Lower leg skin (tissue), 4 donors: ENCODE measurements at regions not wholly inside any gene's neighbourhood (a gene's known extent, or its start where the extent isn't known, plus 50 kb on each side); places are given as distances from the start of the nearest gene placed in this dataset.
"Not testable (repeated sequence)": the region's sequence is repeated elsewhere in the genome, so short reads cannot be mapped to it uniquely, and the experiment has no call there.

ENCODE experiments used
- DNase-seq, 2 donors: peaks; one replicate each; pipeline ENCODE4 v3.0.0-alpha.2; 2019; ENCODE audit warnings: low spot score in 2 of 2
- H3K4me3 ChIP-seq: fragments of 200-600 bp; sonication (generic); 2 replicates; pipeline ENCODE4 v1.5.1; 2017; ENCODE audit warnings: mild to moderate bottlenecking, low read depth; ENCODE audit not compliant: poor library complexity, severe bottlenecking
- CTCF ChIP-seq, 3 donors: fragments of 450-650 bp; IDR thresholded peaks; one replicate each; pipeline ENCODE4 v1.5.1; 2016; ENCODE audit warnings: antibody characterized with exemption in 3 of 3, mild to moderate bottlenecking in 3 of 3, moderate library complexity in 2 of 3
- POLR2A ChIP-seq, 2 donors: fragments of 450-650 bp; IDR thresholded peaks; one replicate each; pipeline ENCODE4 v1.6.1; 2016 to 2017; ENCODE audit warnings: antibody characterized with exemption in 2 of 2, mild to moderate bottlenecking in 1 of 2, moderate library complexity in 1 of 2
- WGBS, 2 donors: methylation state at CpG; one replicate each; pipeline ENCODE4 v1.1.5; 2018; 5-methylcytosine and 5-hydroxymethylcytosine counted together
- intact Hi-C: fragments of 100-400 bp; cut with DNase I; formaldehyde crosslinking; loops from one replicate; pipeline ENCODE4 v1.15.0; 2023; ENCODE audit warnings: low total_unique reads

- WGBS, 2 donors: 67 to 68% methylated on average over 7 of the region's 7 CpGs
- intact Hi-C loops: no loop called here
- no peak for TF ChIP-seq CTCF (IDR thresholded peaks at IDR 0.05)
- TF ChIP-seq POLR2A (IDR thresholded peaks at IDR 0.05): no peak
- no peak overlapping the region for H3K4me3 ChIP-seq
- no peak for DNase-seq
Measured at GRCh38 chr19:13639342-13639929, 124.9 kb upstream of the MRI1 start.

DNA sequence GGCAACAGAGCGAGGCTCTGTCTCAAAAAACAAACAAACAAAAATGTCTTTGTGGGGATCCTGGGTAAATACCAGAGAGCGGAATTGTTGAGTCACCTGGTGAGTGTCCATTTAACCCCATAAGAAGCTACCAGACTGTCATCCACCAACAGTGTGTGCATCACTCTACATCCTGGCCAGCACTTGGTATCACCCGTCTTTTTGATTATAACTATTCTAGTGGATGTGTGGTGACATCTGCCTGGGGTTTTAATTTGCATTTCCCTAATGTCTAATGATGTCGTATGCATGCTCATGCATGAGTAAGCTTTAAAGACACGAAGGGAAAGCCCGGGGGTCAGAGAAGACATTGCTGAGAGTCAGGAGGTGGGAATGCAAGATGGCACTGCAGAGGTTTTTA lies 126.7 kb upstream of the MRI1 start:
- no peak for TF ChIP-seq POLR2A (IDR thresholded peaks at IDR 0.05)
- TF ChIP-seq CTCF (IDR thresholded peaks at IDR 0.05): no peak
- no peak for DNase-seq
- WGBS, 2 donors: 77 to 79% methylated on average over 6 of the region's 6 CpGs
- H3K4me3 ChIP-seq: no peak overlapping the region
- intact Hi-C loops: no loop called here

DNA sequence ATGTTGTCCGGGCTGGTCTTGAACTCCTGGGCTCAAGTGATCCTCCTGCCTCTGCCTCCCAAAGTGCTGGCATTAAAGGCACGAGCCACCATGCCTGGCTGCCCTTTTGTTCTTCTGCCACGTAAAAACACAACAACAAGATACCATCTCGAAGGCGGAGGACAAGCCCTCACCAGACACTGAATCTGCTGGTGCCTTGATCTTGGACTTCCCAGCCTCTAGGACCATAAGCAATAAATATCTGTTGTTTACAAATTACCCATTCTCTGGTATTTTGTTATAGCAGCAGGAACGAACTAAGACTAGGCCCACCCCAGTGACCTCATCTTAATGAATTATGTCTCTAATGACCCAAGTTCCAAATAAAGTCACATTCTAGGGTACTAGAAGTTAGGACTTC lies 128.4 kb upstream of the CACNA1A start:
- 83 to 85% methylated on average over 6 of the region's 6 CpGs for WGBS, 2 donors

DNA sequence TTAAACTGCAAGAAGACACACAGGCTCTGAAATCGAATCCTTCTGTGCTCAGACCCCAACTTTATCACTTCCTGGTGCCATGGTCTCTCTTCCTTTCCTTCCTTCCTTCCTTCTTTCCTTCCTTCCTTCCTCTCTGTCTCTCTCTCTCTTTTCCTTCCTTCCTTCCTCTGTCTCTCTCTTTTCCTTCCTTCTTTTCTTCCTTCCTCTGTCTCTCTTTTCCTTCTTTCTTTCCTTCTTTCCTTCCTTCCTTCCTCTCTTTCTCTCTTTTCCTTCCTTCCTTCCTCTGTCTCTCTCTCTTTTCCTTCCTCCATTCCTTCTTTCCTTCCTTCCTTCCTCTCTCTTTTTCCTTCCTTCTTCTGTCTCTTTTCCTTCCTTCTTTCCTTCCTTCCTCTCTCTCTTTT lies 127.2 kb upstream of the CACNA1A start:
- DNase-seq: no peak
- intact Hi-C loops: no loop called here
- WGBS, 2 donors: 59 to 72% methylated on average over 1 of the region's 1 CpG
- H3K4me3 ChIP-seq: no peak overlapping the region
- no peak for TF ChIP-seq CTCF (IDR thresholded peaks at IDR 0.05)

More for the DNA sequence above, 128.4 kb upstream of the CACNA1A start:
- intact Hi-C loops: loop anchor here (1.0 kb wide), 1 partner anchor 31 kb away; no protein-coding TSS in a partner anchor
- H3K4me3 ChIP-seq: no peak overlapping the region
- DNase-seq: no peak
- no peak for TF ChIP-seq POLR2A (IDR thresholded peaks at IDR 0.05)
- no peak for TF ChIP-seq CTCF (IDR thresholded peaks at IDR 0.05)

DNA sequence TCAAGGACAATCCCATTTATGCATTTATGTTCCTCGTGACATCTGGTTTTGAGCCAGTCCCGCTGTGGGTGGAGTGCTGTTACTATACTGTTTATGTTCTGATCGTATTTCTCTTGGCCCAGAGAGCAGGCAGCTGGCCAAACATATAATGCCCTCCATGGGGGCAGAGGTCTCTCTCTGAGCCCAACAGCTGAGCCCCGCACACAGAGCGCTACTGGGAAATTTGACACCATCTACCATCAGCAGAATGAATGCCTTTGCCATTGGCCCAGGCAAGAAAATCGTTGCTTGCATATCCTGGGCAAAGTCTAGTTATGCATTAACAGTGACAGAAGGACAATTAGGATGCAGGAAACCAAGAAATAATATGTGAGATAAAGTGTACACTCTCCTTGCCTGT lies 126.8 kb upstream of the CACNA1A start:
- intact Hi-C loops: no loop called here
- 4% methylated on average over 6 of the region's 6 CpGs for WGBS, 2 donors
- no peak overlapping the region for H3K4me3 ChIP-seq
- no peak for DNase-seq
- TF ChIP-seq POLR2A (IDR thresholded peaks at IDR 0.05): no peak
- TF ChIP-seq CTCF (IDR thresholded peaks at IDR 0.05): no peak

DNA sequence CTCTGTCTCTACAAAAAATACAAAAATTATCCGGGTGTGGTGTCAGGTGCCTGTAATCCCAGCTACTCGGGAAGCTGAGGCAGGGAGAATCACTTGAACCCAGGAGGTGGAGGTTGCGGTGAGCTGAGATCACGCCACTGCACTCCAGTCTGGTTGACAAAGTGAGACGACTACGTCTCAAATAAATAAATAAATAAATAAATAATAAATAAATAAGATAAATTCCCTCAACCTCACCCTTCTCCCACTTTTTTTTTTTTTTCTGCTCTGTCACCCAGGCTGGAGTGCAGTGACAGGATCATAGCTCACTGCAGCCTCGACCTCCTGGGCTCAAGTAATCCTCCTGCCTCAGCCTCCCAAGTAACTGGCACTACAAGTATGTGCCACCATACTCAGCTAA lies 125.9 kb upstream of the CACNA1A start:
- H3K4me3 ChIP-seq, intact Hi-C loops, DNase-seq: not testable (repeated sequence)
- WGBS, 2 donors: 87 to 92% methylated on average over 7 of the region's 7 CpGs
